ENCODE measurements at regions not wholly inside any gene's neighbourhood (a gene's known extent, or its start where the extent isn't known, plus 50 kb on each side); places are given as distances from the start of the nearest gene placed in this dataset.
"Not testable (repeated sequence)": the region's sequence is repeated elsewhere in the genome, so short reads cannot be mapped to it uniquely, and the experiment has no call there.

DNA sequence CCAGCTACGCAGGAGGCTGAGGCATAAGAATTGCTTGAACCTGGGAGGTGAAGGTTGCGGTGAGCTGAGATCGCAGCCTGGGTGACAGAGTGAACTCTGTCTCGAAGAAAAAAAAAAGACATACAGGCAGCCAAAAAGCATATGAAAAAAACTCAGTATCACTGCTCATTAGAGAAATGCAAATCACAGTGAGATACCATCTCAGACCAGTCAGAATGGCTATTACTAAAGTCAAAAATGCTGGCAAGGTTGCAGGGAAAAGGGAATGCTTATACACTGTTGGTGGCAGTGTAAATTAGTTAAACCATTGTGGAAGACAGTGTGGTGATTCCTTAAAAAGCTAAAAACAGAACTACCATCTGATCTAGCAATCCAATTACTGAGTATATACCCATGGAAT is 123.1 kb downstream of the CHIC2 start:
- no peak for DNase-seq (ENCODE audit: low read depth)
- no peak overlapping the region for H3K4me3 ChIP-seq (ENCODE audit: low read depth, low read length)
- TF ChIP-seq, protein P1, sequence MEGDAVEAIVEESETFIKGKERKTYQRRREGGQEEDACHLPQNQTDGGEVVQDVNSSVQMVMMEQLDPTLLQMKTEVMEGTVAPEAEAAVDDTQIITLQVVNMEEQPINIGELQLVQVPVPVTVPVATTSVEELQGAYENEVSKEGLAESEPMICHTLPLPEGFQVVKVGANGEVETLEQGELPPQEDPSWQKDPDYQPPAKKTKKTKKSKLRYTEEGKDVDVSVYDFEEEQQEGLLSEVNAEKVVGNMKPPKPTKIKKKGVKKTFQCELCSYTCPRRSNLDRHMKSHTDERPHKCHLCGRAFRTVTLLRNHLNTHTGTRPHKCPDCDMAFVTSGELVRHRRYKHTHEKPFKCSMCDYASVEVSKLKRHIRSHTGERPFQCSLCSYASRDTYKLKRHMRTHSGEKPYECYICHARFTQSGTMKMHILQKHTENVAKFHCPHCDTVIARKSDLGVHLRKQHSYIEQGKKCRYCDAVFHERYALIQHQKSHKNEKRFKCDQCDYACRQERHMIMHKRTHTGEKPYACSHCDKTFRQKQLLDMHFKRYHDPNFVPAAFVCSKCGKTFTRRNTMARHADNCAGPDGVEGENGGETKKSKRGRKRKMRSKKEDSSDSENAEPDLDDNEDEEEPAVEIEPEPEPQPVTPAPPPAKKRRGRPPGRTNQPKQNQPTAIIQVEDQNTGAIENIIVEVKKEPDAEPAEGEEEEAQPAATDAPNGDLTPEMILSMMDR (IDR thresholded peaks at IDR 0.05; ENCODE audit: insufficient read depth, low read length), result no peak

DNA sequence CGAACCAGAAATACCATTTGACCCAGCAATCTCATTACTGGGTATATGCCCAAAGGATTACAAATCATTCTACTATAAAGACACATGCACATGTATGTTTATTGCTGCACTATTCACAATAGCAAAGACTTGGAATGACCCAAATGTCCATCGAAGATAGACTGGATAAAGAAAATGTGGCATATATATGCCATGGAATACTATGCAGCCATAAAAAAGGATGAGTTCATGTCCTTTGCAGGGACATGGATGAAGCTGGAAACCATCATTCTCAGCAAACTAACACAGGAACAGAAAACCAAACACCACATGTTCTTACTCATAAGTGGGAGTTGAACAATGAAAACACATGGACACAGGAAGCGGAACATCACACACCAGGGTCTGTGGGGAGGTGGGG is 124.5 kb downstream of the CHIC2 start:
- H3K4me3 ChIP-seq (ENCODE audit: low read depth, low read length); DNase-seq (ENCODE audit: low read depth): not testable (repeated sequence)

DNA sequence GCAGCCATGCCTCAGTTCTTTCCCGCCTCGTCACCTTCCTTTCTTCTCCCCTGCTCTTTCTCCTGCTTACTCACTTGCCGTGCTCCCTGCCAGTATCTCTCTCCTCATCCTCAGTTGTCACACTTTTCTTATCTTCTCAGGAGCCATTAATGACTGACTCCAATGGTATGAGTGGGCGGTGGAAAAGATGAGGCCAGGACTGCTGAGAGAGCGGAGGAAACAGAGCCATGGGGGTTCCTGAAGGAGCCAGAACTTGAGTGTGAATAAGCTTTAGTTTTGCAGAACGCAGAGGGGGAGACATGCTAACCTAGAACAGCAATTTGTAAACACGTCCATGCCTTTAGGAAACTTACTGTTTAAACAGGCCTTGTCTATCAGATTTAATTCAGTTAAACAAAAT is 126.5 kb downstream of the CHIC2 start:
- DNase-seq (ENCODE audit: low read depth), result peak; percentile 89
- TF ChIP-seq, protein P1 (IDR thresholded peaks at IDR 0.05; ENCODE audit: insufficient read depth, low read length), result no peak
- H3K4me3 ChIP-seq (ENCODE audit: low read depth, low read length), result no peak overlapping the region

DNA sequence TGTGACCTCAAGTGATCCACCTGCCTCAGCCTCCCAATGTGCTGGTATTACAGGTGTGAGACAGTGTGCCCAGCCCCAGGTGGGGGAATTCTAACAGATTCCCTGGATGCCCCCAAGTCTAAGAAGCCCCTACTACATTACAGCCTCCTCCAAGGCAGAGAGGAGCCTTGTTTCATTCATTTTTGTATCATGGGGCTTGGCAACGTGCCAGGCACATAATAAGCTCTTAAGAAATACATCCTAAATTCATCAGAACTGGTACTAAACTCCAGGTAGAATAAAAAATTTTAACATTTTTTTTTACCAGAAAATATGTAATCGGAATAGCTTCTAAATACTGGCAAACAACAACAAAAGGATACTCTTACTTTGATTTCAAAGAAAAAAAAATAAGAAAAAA is 127.1 kb downstream of the CHIC2 start:
- DNase-seq (ENCODE audit: low read depth), result peak; percentile 46
- TF ChIP-seq, protein P1 (IDR thresholded peaks at IDR 0.05; ENCODE audit: insufficient read depth, low read length), result no peak

DNA sequence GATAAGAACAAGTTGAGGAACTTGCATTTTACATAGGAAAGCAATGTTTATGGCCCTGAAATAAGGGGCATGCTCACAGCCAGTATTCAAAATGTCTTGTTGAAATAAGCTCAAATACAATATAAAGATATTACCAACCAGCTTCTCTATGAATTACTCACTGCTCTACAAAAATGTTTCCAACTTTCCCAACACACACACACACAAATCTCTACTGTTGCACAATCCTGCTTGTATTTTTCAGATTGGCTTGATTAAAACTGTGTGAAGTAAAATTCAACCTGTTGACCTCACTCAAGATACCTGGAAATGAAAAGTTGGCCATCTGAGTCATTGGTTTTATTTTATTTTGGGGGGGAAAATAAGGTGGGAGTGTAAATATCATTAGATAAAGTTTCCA is 128.6 kb downstream of the CHIC2 start:
- H3K4me3 ChIP-seq (ENCODE audit: low read depth, low read length), result no peak overlapping the region
- DNase-seq (ENCODE audit: low read depth), result peak; percentile 90
- TF ChIP-seq, protein P1 (IDR thresholded peaks at IDR 0.05; ENCODE audit: insufficient read depth, low read length), result no peak

More for the DNA sequence above, 127.1 kb downstream of the CHIC2 start:
- H3K4me3 ChIP-seq (ENCODE audit: low read depth, low read length), result no peak overlapping the region

DNA sequence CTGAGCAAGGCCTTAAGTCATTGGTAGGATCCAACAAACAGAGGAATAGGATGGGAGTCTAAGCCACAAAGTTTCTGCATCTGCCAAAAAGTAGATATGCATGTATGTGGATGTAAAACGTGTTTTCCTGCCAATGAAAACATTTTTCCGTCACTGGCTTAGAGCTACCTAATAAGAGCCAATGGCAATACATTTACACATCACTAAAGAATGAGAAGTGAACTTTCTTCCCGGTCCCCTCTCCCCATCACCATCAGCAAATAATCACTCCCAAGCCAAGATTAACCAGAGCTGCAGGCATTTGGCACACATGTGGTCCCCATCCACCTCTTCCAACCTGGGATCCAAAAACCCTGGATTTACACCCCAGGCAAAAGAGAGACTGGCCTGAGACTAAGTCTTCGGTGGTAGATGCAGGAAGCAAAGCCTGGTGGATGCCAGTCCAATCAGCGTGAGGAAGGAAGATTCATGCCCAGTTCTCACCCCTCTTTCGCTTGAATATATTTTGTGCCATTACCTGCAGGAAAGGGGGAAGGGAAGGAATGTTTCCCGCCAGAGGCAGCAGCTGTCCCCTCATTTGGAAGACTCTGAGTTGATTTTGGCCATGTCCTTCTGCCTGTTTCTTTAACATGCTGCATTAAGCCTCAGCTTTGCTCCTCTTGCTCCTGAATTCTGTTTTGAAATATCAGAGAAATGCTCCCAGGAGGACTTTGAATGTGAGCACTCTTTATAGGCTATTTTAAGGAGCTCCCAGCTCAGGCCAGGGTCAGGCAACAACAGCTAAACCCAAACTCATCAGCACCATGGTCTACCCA is 131.4 kb downstream of the CHIC2 start:
- no peak overlapping the region for H3K4me3 ChIP-seq (ENCODE audit: low read depth, low read length)
- peak; percentile 100 for DNase-seq (ENCODE audit: low read depth)
- TF ChIP-seq, protein P1 (IDR thresholded peaks at IDR 0.05; ENCODE audit: insufficient read depth, low read length), result no peak

DNA sequence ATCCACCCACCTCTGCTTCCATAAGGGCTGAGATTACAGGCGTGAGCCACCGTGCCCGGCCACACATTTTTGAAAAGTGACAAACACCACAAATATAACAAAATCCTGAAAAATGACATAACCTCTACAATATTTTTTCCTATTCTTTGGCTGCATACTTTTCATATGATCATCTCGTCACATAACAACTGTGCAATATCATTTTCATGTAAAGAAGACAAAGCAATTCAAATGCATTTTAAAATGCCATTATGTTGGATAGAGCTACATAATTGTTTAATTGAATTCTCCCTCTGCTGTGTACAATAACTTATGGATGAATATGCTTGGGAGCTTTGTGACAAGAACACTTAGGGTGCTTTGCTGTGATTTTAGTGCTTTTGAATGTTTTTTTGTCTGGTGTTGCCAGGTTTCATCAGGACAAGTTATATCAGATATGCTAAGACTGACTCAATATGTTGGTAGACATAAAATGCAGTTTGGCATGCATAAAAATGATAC is 132.9 kb downstream of the CHIC2 start:
- TF ChIP-seq, protein P1 (IDR thresholded peaks at IDR 0.05; ENCODE audit: insufficient read depth, low read length), result no peak
- peak; percentile 60 for DNase-seq (ENCODE audit: low read depth)
- no peak overlapping the region for H3K4me3 ChIP-seq (ENCODE audit: low read depth, low read length)

Measured in fibroblast of the aortic adventitia (primary cell).